Fibroblast of lung (primary cell): ENCODE measurements at regions not wholly inside any gene's neighbourhood (a gene's known extent, or its start where the extent isn't known, plus 50 kb on each side); places are given as distances from the start of the nearest gene placed in this dataset.

Experiments used
- DNase-seq, 2 donors: peaks; one replicate each; pipeline versions ENCODE4 v3.0.0 to v3.0.0-alpha.2; 2010; ENCODE audit warnings: low read depth in 2 of 2
- H2AFZ ChIP-seq: 2 replicates; pipeline ENCODE4 v1.5.1; 2012; ENCODE audit warnings: low read length, control low read depth, inconsistent platforms
- H3K27ac ChIP-seq: 2 replicates; pipeline ENCODE4 v1.5.1; 2011; ENCODE audit warnings: low read length, control low read depth; ENCODE audit not compliant: insufficient read depth
- H3K27me3 ChIP-seq: 2 replicates; pipeline ENCODE4 v1.5.1; 2011; ENCODE audit warnings: mild to moderate bottlenecking, low read length; ENCODE audit not compliant: control insufficient read depth, insufficient read depth
- H3K36me3 ChIP-seq: 2 replicates; pipeline ENCODE4 v1.5.1; 2011; ENCODE audit warnings: low read length; ENCODE audit not compliant: control insufficient read depth, insufficient read depth
- H3K4me1 ChIP-seq: 2 replicates; pipeline ENCODE4 v1.5.1; 2011; ENCODE audit warnings: low read length; ENCODE audit not compliant: control insufficient read depth, insufficient read depth; ENCODE audit errors: extremely low read depth
- H3K4me2 ChIP-seq: 2 replicates; pipeline ENCODE4 v1.5.1; 2011; ENCODE audit warnings: low read length, control low read depth; ENCODE audit not compliant: insufficient read depth; ENCODE audit errors: extremely low read depth
- H3K4me3 ChIP-seq, 4 experiments: fragments of 200-600 bp in 1 of 4; sonication (generic) in 1 of 4; replicated peaks in 1 of 4; 2 replicates each; pipeline ENCODE4 v1.5.1; 2011 to 2016; ENCODE audit warnings: low read length in 4 of 4, low read depth in 3 of 4, mild to moderate bottlenecking in 3 of 4, control low read depth in 2 of 4, inconsistent platforms in 1 of 4, mixed read lengths in 1 of 4; ENCODE audit not compliant: insufficient read depth in 1 of 4; ENCODE audit errors: control extremely low read depth in 1 of 4
- H3K79me2 ChIP-seq: 2 replicates; pipeline ENCODE4 v1.5.1; 2012; ENCODE audit warnings: mild to moderate bottlenecking, low read length, inconsistent platforms; ENCODE audit not compliant: control insufficient read depth, insufficient read depth
- H3K9ac ChIP-seq: 2 replicates; pipeline ENCODE4 v1.5.1; 2011; ENCODE audit warnings: mild to moderate bottlenecking, low read length, control low read depth; ENCODE audit not compliant: insufficient read depth
- H3K9me3 ChIP-seq: 2 replicates; pipeline ENCODE4 v1.5.1; 2012; ENCODE audit warnings: low read depth, low read length; ENCODE audit not compliant: control insufficient read depth, insufficient read depth
- H4K20me1 ChIP-seq: 2 replicates; pipeline ENCODE4 v1.5.1; 2011; ENCODE audit warnings: low read length; ENCODE audit not compliant: control insufficient read depth, insufficient read depth; ENCODE audit errors: extremely low read depth
- EZH2 ChIP-seq: IDR thresholded peaks from 2 replicates; pipeline ENCODE4 v1.5.1; 2012; ENCODE audit warnings: low read length, control low read depth, mild to moderate bottlenecking; ENCODE audit errors: missing control alignments
- TF ChIP-seq, protein P1 (sequence below), 2 donors: IDR thresholded peaks in 1 of 2; conservative IDR thresholded peaks in 1 of 2; 1 replicate in 1 of 2; 2 replicates in 1 of 2; pipeline ENCODE4 v1.5.1; 2011 to 2012; ENCODE audit warnings: low read length in 2 of 2, control low read depth in 1 of 2, inconsistent platforms in 1 of 2, low read depth in 1 of 2, mild to moderate bottlenecking in 1 of 2

DNA sequence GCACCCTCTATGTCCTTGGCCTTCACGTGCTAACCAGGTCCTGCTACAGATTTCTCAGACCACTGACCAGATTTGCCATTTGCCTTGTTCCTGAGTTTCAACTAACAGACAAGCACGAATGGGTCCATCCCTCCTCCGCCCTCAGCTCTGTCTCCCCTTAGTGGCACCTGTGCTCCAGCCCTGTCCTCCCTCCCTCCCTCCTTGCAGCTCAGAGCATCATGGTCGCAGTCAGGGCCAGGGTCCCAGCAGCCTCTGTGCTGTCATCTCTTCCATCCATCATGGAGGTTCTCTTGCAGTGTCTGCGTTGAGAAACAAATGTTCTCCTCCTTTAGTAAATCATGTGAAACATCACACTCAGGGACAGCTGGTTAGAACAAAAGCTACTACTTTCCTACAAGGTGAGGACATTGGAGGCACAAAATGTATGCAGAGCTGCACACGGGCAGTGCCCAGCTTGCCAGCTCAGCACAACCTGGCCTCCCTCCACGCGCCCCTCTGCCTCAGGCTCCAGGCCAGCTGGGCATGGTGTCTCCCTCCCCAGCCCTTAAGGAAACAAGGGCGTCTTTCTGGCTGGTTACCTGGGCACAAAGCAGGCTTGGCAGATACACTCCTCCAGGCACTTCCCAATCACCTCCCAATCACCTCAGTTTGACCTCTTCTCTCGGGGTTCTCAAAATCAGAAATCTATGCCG lies 79.5 kb upstream of the ATP6AP2 start:
- no peaks in the 10 kb centered on the region for H3K79me2 ChIP-seq
- TF ChIP-seq, protein P1, sequence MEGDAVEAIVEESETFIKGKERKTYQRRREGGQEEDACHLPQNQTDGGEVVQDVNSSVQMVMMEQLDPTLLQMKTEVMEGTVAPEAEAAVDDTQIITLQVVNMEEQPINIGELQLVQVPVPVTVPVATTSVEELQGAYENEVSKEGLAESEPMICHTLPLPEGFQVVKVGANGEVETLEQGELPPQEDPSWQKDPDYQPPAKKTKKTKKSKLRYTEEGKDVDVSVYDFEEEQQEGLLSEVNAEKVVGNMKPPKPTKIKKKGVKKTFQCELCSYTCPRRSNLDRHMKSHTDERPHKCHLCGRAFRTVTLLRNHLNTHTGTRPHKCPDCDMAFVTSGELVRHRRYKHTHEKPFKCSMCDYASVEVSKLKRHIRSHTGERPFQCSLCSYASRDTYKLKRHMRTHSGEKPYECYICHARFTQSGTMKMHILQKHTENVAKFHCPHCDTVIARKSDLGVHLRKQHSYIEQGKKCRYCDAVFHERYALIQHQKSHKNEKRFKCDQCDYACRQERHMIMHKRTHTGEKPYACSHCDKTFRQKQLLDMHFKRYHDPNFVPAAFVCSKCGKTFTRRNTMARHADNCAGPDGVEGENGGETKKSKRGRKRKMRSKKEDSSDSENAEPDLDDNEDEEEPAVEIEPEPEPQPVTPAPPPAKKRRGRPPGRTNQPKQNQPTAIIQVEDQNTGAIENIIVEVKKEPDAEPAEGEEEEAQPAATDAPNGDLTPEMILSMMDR (conservative IDR thresholded peaks at IDR 0.05 in 1 of 2, IDR thresholded peaks at IDR 0.05 in 1 of 2; ENCODE audit: low read depth in 1 of 2, low read length in 2 of 2), result no peak
- no peak for TF ChIP-seq EZH2
- H3K4me1 ChIP-seq, result no peaks in the 10 kb centered on the region
- no peak overlapping the region for H3K27ac ChIP-seq
- H3K27me3 ChIP-seq, result no peaks in the 10 kb centered on the region
- no peak for DNase-seq
- no peaks in the 10 kb centered on the region for H4K20me1 ChIP-seq
- no peak overlapping the region for H3K4me3 ChIP-seq
- H3K9ac ChIP-seq, result no peak overlapping the region
- no peak overlapping the region for H3K4me2 ChIP-seq
- H3K36me3 ChIP-seq, result no peaks in the 10 kb centered on the region
- no peak overlapping the region for H2AFZ ChIP-seq
- H3K9me3 ChIP-seq, result no peaks in the 10 kb centered on the region

DNA sequence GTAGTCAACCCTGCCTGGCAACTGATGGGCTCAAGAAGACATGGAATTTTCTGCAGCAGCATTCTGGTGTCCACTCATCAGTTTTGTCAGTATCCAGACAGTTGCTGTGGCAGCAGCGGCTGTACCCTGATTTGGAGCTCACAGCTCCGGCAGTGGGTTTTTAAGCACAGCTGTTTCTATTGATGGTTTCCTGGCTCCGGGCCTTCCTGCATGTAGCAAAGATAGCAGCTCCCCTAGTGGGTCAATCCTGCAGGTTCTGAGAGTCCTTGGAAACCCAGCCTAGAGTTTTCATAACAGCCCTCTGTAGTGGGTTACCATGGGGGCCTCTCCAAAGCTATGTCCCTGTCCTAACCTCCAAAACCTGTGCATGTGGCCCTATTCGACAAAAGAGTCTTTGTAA lies 84.0 kb upstream of the ATP6AP2 start:
- Histone ChIP-seq H3K79me2 (no peaks in the 10 kb centered on the region), H3K27ac (no peak overlapping the region), H4K20me1 (no peaks in the 10 kb centered on the region), H3K4me1 (no peaks in the 10 kb centered on the region), H3K9ac (no peak overlapping the region), H3K4me3 (no peak overlapping the region), H3K27me3 (no peaks in the 10 kb centered on the region), H3K4me2 (no peak overlapping the region), H3K36me3 (no peaks in the 10 kb centered on the region), H2AFZ (no peak overlapping the region), H3K9me3 (no peaks in the 10 kb centered on the region)
- TF ChIP-seq, protein P1 (conservative IDR thresholded peaks at IDR 0.05 in 1 of 2, IDR thresholded peaks at IDR 0.05 in 1 of 2; ENCODE audit: low read depth in 1 of 2, low read length in 2 of 2), result peak; percentile 24 to 25
- TF ChIP-seq EZH2, result no peak
- peak; percentile 33 to 45 for DNase-seq

DNA sequence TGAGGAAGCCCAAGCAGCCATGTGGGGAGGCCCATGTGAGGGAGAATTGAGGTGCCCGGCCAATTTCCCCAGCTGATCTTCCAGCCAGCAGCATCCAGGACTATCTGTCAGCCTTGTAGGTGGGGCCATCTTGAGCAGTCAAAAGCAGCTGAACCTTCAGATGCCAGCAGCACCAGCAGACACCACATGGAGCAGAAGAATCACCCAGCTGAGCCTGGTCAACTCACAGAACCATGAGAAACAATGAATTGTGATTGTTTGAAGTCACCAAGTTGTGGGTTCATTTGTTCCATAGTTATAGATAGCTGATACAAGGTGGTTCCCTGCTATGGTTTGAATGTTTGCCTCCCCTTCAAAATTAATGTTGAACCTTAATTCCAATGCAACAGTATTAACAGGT lies 85.1 kb upstream of the ATP6AP2 start:
- no peaks in the 10 kb centered on the region for H3K4me1 ChIP-seq
- no peaks in the 10 kb centered on the region for H3K27me3 ChIP-seq
- no peak for DNase-seq
- no peaks in the 10 kb centered on the region for H3K79me2 ChIP-seq
- no peak overlapping the region for H3K9ac ChIP-seq
- H4K20me1 ChIP-seq, result no peaks in the 10 kb centered on the region
- no peak overlapping the region for H2AFZ ChIP-seq
- no peak overlapping the region for H3K4me3 ChIP-seq
- no peak overlapping the region for H3K27ac ChIP-seq
- no peak for TF ChIP-seq EZH2
- TF ChIP-seq, protein P1 (conservative IDR thresholded peaks at IDR 0.05 in 1 of 2, IDR thresholded peaks at IDR 0.05 in 1 of 2; ENCODE audit: low read depth in 1 of 2, low read length in 2 of 2), result no peak
- H3K36me3 ChIP-seq, result no peaks in the 10 kb centered on the region
- H3K9me3 ChIP-seq, result no peaks in the 10 kb centered on the region
- no peak overlapping the region for H3K4me2 ChIP-seq
